ENCODE measurements at regions not wholly inside any gene's neighbourhood (a gene's known extent, or its start where the extent isn't known, plus 50 kb on each side); places are given as distances from the start of the nearest gene placed in this dataset.

GRCh38 chr9:87247097-87247496, 250.6 kb upstream of the DAPK1 start:
- H3K9me3 Mint-ChIP-seq, result no peaks in the 10 kb centered on the region
- Histone ChIP-seq H3K36me3 (ENCODE audit: insufficient read depth) (no peaks in the 10 kb centered on the region), H3K27ac (ENCODE audit: low read depth) (no peak overlapping the region), H3K27me3 (ENCODE audit: insufficient read depth) (no peaks in the 10 kb centered on the region), H3K4me2 (no peak overlapping the region), H3K9me2 (ENCODE audit: insufficient read depth) (no peaks in the 10 kb centered on the region), H3K4me1 (ENCODE audit: insufficient read depth) (no peaks in the 10 kb centered on the region), H3F3A (replicated peaks; ENCODE audit: low read depth) (no peaks in the 10 kb centered on the region), H4K20me1 (replicated peaks; ENCODE audit: insufficient read depth) (no peaks in the 10 kb centered on the region), H3K4me3 (no peak overlapping the region), H2AFZ (no peak overlapping the region), H3K79me2 (replicated peaks; ENCODE audit: insufficient read depth) (no peaks in the 10 kb centered on the region)
- no peaks in the 10 kb centered on the region for H3K36me3 Mint-ChIP-seq (ENCODE audit: low read depth)
- no peak overlapping the region for H3K4me3 Mint-ChIP-seq
- ATAC-seq (no peak), DNase-seq (ENCODE audit: low spot score) (no peak)
- no peaks in the 10 kb centered on the region for H3K27me3 Mint-ChIP-seq (ENCODE audit: insufficient read depth, low read depth, poor library complexity)
- no peak for TF ChIP-seq JUNB (IDR thresholded peaks at IDR 0.05; ENCODE audit: unreplicated experiment)
- no peaks in the 10 kb centered on the region for H3K4me1 Mint-ChIP-seq
- H3K27ac Mint-ChIP-seq, result no peak overlapping the region

DNA sequence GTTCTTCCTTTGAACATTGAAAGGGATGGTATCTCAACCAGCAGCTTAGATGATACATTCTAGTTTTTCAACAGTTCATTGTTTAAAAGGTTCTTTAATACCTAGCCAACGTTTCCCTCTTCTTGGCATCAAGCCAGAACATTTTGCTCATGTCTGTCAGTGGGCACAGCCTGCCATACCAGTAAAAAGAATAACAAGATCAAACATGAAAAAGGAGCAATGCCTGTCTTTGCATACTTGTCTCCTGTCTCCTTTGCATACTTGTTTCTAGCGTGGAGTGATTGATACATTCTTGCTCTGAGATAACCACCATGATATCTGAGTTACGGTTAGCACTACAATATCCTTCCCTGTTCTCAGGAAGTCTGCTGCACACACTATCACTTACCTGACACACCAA, 248.6 kb upstream of the DAPK1 start:
- H3K36me3 Mint-ChIP-seq (ENCODE audit: low read depth), result no peaks in the 10 kb centered on the region
- H3K36me3 ChIP-seq (ENCODE audit: insufficient read depth), result no peaks in the 10 kb centered on the region
- TF ChIP-seq POLR2AphosphoS5 (IDR thresholded peaks at IDR 0.05; ENCODE audit: low read depth) (no peak), JUNB (IDR thresholded peaks at IDR 0.05; ENCODE audit: unreplicated experiment) (no peak), CREB1 (CRISPR knock-in tag; IDR thresholded peaks at IDR 0.05; ENCODE audit: low read depth) (no peak), ZNF331 (CRISPR knock-in tag; IDR thresholded peaks at IDR 0.05; ENCODE audit: low read depth) (no peak), NANOG (IDR thresholded peaks at IDR 0.05; ENCODE audit: borderline replicate concordance) (no peak), EZH2 (IDR thresholded peaks at IDR 0.05; ENCODE audit: low read depth, unreplicated experiment) (no peak), EZH2phosphoT487 (IDR thresholded peaks at IDR 0.05; ENCODE audit: unreplicated experiment) (no peak)
- TF ChIP-seq, protein P1, sequence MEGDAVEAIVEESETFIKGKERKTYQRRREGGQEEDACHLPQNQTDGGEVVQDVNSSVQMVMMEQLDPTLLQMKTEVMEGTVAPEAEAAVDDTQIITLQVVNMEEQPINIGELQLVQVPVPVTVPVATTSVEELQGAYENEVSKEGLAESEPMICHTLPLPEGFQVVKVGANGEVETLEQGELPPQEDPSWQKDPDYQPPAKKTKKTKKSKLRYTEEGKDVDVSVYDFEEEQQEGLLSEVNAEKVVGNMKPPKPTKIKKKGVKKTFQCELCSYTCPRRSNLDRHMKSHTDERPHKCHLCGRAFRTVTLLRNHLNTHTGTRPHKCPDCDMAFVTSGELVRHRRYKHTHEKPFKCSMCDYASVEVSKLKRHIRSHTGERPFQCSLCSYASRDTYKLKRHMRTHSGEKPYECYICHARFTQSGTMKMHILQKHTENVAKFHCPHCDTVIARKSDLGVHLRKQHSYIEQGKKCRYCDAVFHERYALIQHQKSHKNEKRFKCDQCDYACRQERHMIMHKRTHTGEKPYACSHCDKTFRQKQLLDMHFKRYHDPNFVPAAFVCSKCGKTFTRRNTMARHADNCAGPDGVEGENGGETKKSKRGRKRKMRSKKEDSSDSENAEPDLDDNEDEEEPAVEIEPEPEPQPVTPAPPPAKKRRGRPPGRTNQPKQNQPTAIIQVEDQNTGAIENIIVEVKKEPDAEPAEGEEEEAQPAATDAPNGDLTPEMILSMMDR (conservative IDR thresholded peaks at IDR 0.05; ENCODE audit: low read depth in 2 of 2), result no peak
- TF ChIP-seq, protein P2, sequence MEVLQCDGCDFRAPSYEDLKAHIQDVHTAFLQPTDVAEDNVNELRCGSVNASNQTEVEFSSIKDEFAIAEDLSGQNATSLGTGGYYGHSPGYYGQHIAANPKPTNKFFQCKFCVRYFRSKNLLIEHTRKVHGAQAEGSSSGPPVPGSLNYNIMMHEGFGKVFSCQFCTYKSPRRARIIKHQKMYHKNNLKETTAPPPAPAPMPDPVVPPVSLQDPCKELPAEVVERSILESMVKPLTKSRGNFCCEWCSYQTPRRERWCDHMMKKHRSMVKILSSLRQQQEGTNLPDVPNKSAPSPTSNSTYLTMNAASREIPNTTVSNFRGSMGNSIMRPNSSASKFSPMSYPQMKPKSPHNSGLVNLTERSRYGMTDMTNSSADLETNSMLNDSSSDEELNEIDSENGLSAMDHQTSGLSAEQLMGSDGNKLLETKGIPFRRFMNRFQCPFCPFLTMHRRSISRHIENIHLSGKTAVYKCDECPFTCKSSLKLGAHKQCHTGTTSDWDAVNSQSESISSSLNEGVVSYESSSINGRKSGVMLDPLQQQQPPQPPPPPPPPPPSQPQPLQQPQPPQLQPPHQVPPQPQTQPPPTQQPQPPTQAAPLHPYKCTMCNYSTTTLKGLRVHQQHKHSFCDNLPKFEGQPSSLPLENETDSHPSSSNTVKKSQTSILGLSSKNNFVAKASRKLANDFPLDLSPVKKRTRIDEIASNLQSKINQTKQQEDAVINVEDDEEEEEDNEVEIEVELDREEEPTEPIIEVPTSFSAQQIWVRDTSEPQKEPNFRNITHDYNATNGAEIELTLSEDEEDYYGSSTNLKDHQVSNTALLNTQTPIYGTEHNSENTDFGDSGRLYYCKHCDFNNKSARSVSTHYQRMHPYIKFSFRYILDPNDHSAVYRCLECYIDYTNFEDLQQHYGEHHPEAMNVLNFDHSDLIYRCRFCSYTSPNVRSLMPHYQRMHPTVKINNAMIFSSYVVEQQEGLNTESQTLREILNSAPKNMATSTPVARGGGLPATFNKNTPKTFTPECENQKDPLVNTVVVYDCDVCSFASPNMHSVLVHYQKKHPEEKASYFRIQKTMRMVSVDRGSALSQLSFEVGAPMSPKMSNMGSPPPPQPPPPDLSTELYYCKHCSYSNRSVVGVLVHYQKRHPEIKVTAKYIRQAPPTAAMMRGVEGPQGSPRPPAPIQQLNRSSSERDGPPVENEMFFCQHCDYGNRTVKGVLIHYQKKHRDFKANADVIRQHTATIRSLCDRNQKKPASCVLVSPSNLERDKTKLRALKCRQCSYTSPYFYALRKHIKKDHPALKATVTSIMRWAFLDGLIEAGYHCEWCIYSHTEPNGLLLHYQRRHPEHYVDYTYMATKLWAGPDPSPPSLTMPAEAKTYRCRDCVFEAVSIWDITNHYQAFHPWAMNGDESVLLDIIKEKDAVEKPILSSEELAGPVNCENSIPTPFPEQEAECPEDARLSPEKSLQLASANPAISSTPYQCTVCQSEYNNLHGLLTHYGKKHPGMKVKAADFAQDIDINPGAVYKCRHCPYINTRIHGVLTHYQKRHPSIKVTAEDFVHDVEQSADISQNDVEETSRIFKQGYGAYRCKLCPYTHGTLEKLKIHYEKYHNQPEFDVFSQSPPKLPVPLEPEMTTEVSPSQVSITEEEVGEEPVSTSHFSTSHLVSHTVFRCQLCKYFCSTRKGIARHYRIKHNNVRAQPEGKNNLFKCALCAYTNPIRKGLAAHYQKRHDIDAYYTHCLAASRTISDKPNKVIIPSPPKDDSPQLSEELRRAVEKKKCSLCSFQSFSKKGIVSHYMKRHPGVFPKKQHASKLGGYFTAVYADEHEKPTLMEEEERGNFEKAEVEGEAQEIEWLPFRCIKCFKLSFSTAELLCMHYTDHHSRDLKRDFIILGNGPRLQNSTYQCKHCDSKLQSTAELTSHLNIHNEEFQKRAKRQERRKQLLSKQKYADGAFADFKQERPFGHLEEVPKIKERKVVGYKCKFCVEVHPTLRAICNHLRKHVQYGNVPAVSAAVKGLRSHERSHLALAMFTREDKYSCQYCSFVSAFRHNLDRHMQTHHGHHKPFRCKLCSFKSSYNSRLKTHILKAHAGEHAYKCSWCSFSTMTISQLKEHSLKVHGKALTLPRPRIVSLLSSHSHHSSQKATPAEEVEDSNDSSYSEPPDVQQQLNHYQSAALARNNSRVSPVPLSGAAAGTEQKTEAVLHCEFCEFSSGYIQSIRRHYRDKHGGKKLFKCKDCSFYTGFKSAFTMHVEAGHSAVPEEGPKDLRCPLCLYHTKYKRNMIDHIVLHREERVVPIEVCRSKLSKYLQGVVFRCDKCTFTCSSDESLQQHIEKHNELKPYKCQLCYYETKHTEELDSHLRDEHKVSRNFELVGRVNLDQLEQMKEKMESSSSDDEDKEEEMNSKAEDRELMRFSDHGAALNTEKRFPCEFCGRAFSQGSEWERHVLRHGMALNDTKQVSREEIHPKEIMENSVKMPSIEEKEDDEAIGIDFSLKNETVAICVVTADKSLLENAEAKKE (CRISPR knock-in tag; IDR thresholded peaks at IDR 0.05), result no peak
- TF ChIP-seq, protein P3, sequence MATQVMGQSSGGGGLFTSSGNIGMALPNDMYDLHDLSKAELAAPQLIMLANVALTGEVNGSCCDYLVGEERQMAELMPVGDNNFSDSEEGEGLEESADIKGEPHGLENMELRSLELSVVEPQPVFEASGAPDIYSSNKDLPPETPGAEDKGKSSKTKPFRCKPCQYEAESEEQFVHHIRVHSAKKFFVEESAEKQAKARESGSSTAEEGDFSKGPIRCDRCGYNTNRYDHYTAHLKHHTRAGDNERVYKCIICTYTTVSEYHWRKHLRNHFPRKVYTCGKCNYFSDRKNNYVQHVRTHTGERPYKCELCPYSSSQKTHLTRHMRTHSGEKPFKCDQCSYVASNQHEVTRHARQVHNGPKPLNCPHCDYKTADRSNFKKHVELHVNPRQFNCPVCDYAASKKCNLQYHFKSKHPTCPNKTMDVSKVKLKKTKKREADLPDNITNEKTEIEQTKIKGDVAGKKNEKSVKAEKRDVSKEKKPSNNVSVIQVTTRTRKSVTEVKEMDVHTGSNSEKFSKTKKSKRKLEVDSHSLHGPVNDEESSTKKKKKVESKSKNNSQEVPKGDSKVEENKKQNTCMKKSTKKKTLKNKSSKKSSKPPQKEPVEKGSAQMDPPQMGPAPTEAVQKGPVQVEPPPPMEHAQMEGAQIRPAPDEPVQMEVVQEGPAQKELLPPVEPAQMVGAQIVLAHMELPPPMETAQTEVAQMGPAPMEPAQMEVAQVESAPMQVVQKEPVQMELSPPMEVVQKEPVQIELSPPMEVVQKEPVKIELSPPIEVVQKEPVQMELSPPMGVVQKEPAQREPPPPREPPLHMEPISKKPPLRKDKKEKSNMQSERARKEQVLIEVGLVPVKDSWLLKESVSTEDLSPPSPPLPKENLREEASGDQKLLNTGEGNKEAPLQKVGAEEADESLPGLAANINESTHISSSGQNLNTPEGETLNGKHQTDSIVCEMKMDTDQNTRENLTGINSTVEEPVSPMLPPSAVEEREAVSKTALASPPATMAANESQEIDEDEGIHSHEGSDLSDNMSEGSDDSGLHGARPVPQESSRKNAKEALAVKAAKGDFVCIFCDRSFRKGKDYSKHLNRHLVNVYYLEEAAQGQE (IDR thresholded peaks at IDR 0.05; ENCODE audit: unreplicated experiment), result no peak

More for the DNA sequence above, 248.6 kb upstream of the DAPK1 start:
- Histone ChIP-seq H3K4me3 (no peak overlapping the region), H3K27ac (ENCODE audit: low read depth) (no peak overlapping the region), H4K20me1 (replicated peaks; ENCODE audit: insufficient read depth) (no peaks in the 10 kb centered on the region), H3K4me1 (ENCODE audit: insufficient read depth) (no peaks in the 10 kb centered on the region), H3K4me2 (no peak overlapping the region), H2AFZ (no peak overlapping the region), H3F3A (replicated peaks; ENCODE audit: low read depth) (no peaks in the 10 kb centered on the region), H3K27me3 (ENCODE audit: insufficient read depth) (no peaks in the 10 kb centered on the region), H3K79me2 (replicated peaks; ENCODE audit: insufficient read depth) (no peaks in the 10 kb centered on the region), H3K9me2 (ENCODE audit: insufficient read depth) (no peaks in the 10 kb centered on the region)
- no peaks in the 10 kb centered on the region for H3K9me3 Mint-ChIP-seq
- H3K27ac Mint-ChIP-seq, result no peak overlapping the region
- no peak for ATAC-seq
- no peaks in the 10 kb centered on the region for H3K27me3 Mint-ChIP-seq (ENCODE audit: insufficient read depth, low read depth, poor library complexity)
- H3K4me3 Mint-ChIP-seq, result no peak overlapping the region
- H3K4me1 Mint-ChIP-seq, result no peaks in the 10 kb centered on the region
- DNase-seq (ENCODE audit: low spot score), result no peak
